MM.1S (cell line): ENCODE measurements at regions not wholly inside any gene's neighbourhood (a gene's known extent, or its start where the extent isn't known, plus 50 kb on each side); places are given as distances from the start of the nearest gene placed in this dataset.

Experiments used
- CTCF ChIP-seq: fragments of 300-600 bp; sonication (generic); IDR thresholded peaks from 2 replicates; pipeline ENCODE4 v1.5.1; 2016; ENCODE audit warnings: antibody characterized with exemption, low read length, mixed read lengths
- EZH2 ChIP-seq: fragments of 300-600 bp; sonication (generic); optimal IDR thresholded peaks from 2 replicates; pipeline ENCODE3; 2017; ENCODE audit warnings: low read depth, mild to moderate bottlenecking, antibody characterized with exemption, low read length, mixed read lengths
- EZH2phosphoT487 ChIP-seq: fragments of 300-600 bp; sonication (generic); IDR thresholded peaks from 2 replicates; pipeline ENCODE4 v1.6.1; 2018; ENCODE audit warnings: antibody characterized with exemption, low read length

DNA sequence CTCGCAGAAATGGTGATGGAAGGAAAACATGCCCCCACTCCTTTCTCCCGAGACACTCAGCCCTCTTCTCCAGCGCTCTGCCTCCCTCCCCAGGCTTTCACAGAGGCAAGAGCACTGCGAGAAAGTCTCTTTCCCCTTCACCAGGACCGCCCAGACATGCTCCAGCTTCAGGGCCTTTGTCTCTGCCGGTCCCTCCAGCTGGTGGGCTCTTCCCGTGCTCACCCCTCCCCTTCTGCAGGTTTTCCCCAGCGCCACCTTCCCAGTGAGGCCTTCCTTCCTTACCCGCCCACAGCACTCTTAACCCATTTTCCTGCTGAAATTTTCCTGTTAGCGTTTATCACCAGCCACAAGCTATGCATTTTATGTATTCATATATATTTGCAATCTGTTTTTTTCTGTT is 86.2 kb downstream of the TFAP2C start:
- no peak for TF ChIP-seq CTCF
- TF ChIP-seq EZH2phosphoT487 = no peak
- TF ChIP-seq EZH2 = no peak
